HFFc6 (cell line): ENCODE measurements at regions not wholly inside any gene's neighbourhood (a gene's known extent, or its start where the extent isn't known, plus 50 kb on each side); places are given as distances from the start of the nearest gene placed in this dataset.

Source experiments
- DNase-seq: peaks from one replicate; pipeline ENCODE4 v3.0.0-alpha.2; 2018
- H3K27ac Mint-ChIP-seq: 2 replicates; pipeline ENCODE4 v1.8.0; 2020; ENCODE audit warnings: mild to moderate bottlenecking, mixed read lengths
- H3K27me3 Mint-ChIP-seq: 2 replicates; pipeline ENCODE4 v1.8.0; 2021; ENCODE audit warnings: mild to moderate bottlenecking, moderate library complexity, mixed read lengths; ENCODE audit not compliant: insufficient read depth
- H3K36me3 Mint-ChIP-seq: 2 replicates; pipeline ENCODE4 v1.8.0; 2021; ENCODE audit warnings: low read depth, mixed read lengths
- H3K4me1 Mint-ChIP-seq: 2 replicates; pipeline ENCODE4 v1.8.0; 2020; ENCODE audit warnings: low read depth, mixed read lengths
- H3K4me3 Mint-ChIP-seq: 2 replicates; pipeline ENCODE4 v1.8.0; 2020; ENCODE audit warnings: mild to moderate bottlenecking, moderate library complexity, mixed read lengths
- H3K9me3 Mint-ChIP-seq: 2 replicates; pipeline ENCODE4 v1.8.0; 2020; ENCODE audit warnings: mild to moderate bottlenecking, mixed read lengths
- TF ChIP-seq, protein P1 (sequence below): fragments of 200-600 bp; sonication (generic); IDR thresholded peaks from 2 replicates; pipeline ENCODE4 v1.5.0; 2021; ENCODE audit warnings: antibody characterized with exemption, mild to moderate bottlenecking

DNA sequence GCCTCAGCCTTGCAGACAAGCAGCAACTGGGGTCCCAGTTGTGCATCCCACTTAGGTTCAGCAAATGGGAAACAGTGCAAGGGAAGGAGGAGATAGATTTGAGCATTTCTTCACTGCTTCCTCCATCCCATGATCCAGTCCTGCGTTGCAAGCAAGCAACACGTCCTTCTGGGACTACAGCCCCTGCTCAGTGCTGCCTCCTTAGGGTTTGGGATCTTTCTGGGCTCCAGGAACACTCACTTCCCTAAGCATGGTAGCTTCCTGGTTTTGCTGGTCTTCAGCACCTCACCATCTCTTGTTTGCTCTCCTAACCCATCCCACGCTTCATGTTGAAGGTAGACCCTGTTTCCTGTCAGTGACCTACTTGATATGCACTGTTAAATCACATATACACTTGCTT lies 444.7 kb downstream of the MED10 start:
- no peaks in the 10 kb centered on the region for H3K4me1 Mint-ChIP-seq
- no peak overlapping the region for H3K4me3 Mint-ChIP-seq
- no peak overlapping the region for H3K27ac Mint-ChIP-seq
- TF ChIP-seq, protein P1, sequence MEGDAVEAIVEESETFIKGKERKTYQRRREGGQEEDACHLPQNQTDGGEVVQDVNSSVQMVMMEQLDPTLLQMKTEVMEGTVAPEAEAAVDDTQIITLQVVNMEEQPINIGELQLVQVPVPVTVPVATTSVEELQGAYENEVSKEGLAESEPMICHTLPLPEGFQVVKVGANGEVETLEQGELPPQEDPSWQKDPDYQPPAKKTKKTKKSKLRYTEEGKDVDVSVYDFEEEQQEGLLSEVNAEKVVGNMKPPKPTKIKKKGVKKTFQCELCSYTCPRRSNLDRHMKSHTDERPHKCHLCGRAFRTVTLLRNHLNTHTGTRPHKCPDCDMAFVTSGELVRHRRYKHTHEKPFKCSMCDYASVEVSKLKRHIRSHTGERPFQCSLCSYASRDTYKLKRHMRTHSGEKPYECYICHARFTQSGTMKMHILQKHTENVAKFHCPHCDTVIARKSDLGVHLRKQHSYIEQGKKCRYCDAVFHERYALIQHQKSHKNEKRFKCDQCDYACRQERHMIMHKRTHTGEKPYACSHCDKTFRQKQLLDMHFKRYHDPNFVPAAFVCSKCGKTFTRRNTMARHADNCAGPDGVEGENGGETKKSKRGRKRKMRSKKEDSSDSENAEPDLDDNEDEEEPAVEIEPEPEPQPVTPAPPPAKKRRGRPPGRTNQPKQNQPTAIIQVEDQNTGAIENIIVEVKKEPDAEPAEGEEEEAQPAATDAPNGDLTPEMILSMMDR: no peak
- H3K27me3 Mint-ChIP-seq: peaks cover 2% of the 10 kb centered on the region; the same call in 1 of the 2 replicates
- no peak for DNase-seq
- H3K9me3 Mint-ChIP-seq: peaks cover 38% of the 10 kb centered on the region
- H3K36me3 Mint-ChIP-seq: no peaks in the 10 kb centered on the region

DNA sequence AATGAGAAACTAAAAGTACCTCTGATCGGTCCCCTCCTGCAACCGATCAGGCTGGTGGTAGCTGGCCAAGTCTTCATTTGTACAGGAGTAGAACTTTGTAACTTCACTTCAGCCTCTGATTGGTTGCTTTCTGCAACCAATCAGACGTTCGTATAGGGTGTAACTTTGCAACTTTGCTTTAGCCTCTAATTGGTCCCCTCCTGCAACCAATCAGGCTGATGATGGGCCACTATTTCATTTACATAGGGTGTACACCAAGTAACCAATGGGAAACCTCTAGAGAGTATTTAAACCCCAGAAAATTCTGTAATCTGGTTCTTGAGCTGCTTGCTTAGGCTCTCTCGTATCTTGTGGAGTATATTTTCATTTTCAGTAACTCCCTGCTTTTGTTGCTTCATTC lies 445.5 kb downstream of the MED10 start:
- H3K9me3 Mint-ChIP-seq: peaks cover 39% of the 10 kb centered on the region
- peaks cover 2% of the 10 kb centered on the region; the same call in 1 of the 2 replicates for H3K27me3 Mint-ChIP-seq
- no peak overlapping the region for H3K27ac Mint-ChIP-seq
- H3K36me3 Mint-ChIP-seq: no peaks in the 10 kb centered on the region
- DNase-seq: no peak
- no peak overlapping the region for H3K4me3 Mint-ChIP-seq
- no peaks in the 10 kb centered on the region for H3K4me1 Mint-ChIP-seq
- TF ChIP-seq, protein P1: no peak

DNA sequence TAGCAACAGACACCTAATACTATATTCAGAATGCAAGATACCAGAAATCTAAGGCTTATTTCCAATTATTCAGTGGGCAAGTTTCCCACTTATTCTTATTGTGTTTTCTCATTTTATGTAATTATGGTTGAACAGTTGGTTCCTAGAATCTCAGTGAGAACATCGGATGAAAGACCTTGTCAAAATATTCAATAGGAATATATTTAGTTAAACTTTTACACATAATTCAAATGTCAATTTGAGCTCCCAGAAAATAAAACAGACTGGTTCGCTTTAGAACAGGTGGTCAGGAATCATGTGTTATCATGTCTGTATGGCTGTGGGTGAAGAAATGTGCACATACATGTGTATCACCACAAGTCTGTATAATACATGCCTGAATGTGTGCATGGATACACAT lies 447.8 kb downstream of the MED10 start:
- no peaks in the 10 kb centered on the region for H3K36me3 Mint-ChIP-seq
- TF ChIP-seq, protein P1: no peak
- peaks cover 2% of the 10 kb centered on the region; the same call in 1 of the 2 replicates for H3K27me3 Mint-ChIP-seq
- no peak overlapping the region for H3K4me3 Mint-ChIP-seq
- DNase-seq: no peak
- peaks cover 41% of the 10 kb centered on the region for H3K9me3 Mint-ChIP-seq
- no peaks in the 10 kb centered on the region for H3K4me1 Mint-ChIP-seq
- H3K27ac Mint-ChIP-seq: no peak overlapping the region

DNA sequence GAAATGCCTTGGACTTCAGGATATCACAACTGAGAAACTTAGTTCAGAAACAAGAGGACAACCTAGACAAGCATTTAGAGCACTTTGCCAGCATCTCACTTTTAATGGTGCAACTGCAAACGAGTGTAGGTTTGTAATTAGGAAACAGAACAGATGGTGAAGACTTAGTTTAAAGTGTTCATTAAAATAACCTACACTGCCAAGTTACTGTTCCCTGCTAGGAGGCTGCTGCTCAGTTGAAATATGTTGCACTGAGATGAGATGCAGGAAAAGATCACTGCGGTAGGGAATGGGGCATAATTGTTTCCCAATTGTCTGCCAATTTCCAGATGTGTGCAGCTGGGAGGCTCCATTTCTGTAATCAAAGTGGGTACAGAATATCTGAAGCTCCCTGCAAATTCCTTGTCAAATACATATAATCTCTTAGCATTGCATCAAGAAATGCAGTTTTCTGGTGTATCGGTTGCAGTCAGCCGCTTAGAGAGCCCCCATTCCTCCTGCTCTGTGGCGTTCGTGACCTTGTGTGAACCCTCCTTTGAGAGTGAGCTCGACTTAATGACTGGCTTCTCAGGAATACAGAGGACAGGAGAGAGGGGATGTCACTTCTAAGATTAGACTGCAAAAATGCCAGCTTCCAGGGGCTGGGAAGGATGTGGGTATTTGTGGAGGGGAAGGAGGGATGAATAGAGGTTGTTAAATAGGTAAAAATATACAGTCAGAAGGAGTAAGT lies 448.9 kb downstream of the MED10 start:
- Mint-ChIP-seq H3K27me3 (peaks cover 2% of the 10 kb centered on the region; the same call in 1 of the 2 replicates), H3K27ac (no peak overlapping the region), H3K4me1 (no peaks in the 10 kb centered on the region), H3K9me3 (peaks cover 40% of the 10 kb centered on the region), H3K36me3 (no peaks in the 10 kb centered on the region), H3K4me3 (no peak overlapping the region)
- no peak for DNase-seq
- TF ChIP-seq, protein P1: no peak

DNA sequence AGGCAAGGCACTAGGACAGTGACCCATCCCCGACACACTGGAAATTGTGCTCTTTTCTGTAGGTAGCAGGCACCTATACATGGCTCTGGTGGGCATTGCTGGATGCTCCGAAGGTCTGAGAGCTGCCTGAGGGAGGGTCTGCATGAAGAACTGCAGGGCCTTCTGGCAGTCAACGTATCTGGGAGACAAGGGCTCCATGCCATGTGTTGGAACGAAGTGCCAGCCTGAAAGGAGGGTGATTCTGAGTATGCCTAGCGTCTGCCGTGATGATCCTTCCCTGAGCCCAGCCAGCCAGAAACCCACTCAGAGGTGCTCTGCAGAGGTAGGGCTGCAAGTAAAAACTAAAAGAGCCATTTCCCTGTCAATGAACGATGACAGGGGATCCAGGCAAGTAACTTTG lies 453.2 kb downstream of the MED10 start:
- TF ChIP-seq, protein P1: no peak
- H3K4me3 Mint-ChIP-seq: no peak overlapping the region
- peaks cover 2% of the 10 kb centered on the region; the same call in 1 of the 2 replicates for H3K27me3 Mint-ChIP-seq
- H3K36me3 Mint-ChIP-seq: no peaks in the 10 kb centered on the region
- H3K27ac Mint-ChIP-seq: no peak overlapping the region
- H3K9me3 Mint-ChIP-seq: peaks cover 44% of the 10 kb centered on the region
- no peaks in the 10 kb centered on the region for H3K4me1 Mint-ChIP-seq
- DNase-seq: no peak
